Right renal pelvis (tissue), 4 donors: ENCODE measurements at regions not wholly inside any gene's neighbourhood (a gene's known extent, or its start where the extent isn't known, plus 50 kb on each side); places are given as distances from the start of the nearest gene placed in this dataset.
"Not testable (repeated sequence)": the region's sequence is repeated elsewhere in the genome, so short reads cannot be mapped to it uniquely, and the experiment has no call there.

Source experiments
- DNase-seq, 4 donors: peaks; one replicate each; pipeline ENCODE4 v3.0.0-alpha.2; 2013; ENCODE audit warnings: low read depth in 4 of 4, low spot score in 3 of 4, missing footprints in 1 of 4

DNA sequence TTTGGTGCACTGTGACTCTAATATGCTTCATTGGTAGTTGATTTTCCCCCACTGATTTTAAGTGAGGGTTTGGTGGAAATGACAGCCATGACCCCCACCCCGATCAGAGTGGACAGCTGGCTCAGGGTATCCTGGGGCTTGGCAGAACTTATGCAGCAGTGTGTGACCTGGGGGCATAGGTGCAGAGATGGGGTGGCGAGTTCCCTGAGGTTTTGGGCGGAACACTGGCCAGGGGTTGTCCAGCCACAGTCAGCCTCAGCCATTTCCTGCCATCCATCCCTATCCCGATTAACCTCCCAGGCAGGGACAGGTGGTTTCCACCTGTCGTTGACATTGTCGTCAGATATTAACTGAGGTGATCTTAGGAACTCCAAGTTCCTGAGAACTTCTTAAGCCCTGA is 155.8 kb upstream of the CHST15 start:
- DNase-seq, result no peak

DNA sequence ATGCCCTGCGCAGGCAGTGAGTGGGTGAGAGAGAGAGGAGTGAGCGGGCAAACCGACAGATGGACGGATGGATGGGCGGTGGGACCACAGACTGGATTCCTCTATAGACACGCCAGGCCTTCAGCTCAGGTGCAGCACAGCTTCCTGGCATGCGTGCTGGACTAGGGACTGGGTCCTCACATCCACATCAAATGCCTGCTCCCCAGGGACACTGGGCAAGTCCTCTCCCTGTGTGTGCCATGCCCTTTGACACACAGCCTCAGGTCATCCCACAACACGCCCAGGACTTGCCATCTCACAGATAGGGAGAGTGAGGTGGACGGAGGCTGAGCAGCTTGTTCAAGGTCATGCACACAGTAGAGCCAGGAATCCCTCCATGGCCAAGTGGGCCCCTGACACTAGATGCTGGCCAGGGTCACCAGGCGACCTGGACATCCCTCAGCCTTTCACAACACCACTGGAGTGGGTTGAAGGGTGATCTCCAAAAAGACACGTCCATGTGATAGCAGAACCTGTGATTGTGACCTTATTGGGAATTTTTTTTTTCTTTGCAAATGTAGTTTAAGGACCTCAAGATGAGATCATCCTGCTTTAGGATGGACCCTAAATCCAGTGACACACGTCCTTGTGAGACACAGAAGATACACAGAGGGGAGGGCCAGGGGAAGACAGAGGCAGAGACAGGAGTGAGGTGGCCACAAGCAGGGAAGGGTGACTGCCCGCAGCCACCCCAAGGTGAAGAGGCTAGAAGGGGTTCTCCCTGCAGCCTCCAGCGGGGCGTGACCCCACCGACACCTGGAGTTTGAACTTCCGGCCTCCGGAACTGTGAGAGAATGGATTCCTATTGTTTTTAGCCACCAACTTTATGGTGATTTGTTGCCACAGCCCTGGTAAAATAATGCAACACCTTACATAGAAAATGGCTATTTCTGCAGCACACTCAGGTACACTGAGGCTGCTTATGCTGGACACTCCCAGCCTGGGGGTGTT is 155.0 kb upstream of the CHST15 start:
- DNase-seq, result no peak

DNA sequence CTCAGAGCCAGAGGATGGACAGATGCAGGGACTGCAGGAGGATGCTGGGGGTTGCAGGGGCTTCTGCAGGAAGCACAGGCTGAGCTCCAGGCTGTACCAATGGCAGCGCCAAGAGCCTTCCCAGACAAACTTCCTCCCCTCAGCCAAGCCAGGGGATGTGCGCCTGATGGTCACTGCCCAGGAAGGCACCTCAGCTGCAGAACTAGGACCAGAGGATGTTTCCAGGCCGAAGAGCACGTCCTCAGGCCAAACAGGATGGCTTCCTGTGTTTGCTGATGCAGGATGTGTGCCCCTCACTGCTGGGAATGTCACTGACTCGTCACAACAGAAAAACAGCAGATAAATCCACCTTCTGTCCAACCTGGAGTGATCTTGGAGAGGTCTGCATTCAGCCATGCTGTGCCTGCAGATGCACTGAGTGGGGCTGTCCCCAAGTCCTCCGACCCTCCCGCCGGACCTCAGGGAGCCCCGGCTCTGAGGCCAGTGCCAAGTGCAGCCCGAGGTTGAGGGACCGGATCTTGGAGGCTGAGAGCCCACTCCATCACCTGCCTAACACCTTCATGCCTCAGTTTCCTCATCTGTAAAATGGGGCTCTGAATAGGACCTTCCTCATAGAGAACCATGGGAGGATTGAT is 152.5 kb upstream of the CHST15 start:
- no peak for DNase-seq

DNA sequence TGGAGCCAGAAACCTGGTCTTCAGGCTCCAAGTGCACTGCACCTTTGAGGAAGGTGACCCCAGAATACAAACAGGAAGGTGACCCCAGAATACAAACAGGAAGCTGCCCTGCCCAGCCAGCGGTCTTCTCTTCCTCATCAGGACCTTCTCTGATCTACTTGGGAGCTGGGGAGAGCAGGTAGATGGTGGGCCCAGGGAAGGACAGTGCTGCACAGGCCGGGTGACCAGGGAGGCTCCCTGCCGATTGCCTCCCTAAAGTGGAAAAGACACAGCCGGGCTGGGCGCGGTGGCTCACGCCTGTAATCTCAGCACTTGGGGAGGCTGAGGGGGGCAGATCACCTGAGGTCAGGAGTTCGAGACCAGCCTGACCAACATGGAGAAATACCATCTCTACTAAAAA is 151.8 kb upstream of the CHST15 start:
- DNase-seq, result no peak

DNA sequence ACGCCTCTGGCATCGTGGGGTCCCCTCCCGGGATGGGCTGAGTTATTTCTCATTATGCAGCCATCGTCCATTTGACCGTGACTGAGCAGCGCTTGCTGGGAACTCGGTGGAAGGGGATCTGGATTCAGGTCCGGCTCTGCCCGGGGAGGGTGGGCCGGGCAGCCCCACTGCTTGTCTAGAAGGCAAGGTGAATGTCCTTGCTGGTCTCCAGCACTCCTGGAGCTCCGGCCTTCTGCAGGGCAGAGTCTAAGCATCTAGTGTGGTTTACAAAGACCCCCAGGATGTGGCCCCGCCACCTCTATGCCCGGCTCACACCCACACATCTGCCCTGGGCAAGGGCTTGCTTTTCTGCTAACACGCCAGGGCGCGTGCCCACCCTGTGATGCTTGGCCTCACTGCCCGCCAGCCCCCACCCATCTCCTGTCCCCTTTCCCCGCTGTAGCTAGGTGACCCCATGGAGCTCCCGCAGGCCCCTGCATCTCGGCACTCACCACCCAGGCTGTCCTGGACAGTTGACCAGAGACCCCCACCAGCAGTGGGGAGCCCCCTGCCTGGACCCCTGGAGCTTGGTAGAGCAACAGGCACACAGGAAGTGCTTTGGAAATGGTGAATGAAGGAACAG is 151.0 kb upstream of the CHST15 start:
- DNase-seq, result no peak

DNA sequence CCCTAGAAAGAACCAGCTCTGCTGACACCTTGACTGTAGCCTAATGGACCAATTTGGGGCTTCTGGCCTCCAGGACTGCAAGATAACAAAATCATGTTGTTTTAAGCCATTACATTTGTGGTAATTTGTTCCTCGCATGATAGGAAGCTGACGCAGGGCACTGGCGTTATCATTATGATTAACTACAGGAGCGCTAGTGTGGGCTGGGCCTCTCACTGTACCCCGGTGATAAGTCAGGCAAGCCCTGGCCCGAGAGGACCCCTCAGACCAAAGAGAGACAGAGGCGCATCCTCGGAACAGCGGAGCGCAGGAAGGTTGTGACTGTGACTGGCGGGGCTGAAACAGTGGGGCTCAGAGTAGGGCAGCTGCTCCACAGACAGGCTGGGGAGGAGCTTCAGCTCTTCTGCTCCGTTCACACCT is 150.3 kb upstream of the CHST15 start:
- DNase-seq, result no peak

DNA sequence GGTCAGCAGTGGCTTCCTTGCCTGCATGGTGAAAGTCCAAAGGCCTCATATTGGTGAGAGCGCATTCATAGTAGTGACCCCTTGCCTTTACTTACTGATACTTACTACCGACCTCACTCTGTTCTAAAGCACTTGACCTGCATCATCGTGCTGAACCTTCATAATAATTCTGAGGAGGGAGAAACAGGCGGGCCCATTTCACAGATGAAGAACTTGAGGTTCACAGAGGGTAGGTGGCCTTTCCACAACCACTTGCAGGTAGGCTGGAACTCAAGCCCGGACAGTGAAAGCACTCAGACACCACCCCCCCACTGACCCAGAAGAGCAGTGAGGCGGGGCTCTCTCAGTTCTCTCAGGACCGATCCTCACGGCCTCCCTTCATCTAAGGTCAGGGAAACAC is 149.4 kb upstream of the CHST15 start:
- no peak for DNase-seq

DNA sequence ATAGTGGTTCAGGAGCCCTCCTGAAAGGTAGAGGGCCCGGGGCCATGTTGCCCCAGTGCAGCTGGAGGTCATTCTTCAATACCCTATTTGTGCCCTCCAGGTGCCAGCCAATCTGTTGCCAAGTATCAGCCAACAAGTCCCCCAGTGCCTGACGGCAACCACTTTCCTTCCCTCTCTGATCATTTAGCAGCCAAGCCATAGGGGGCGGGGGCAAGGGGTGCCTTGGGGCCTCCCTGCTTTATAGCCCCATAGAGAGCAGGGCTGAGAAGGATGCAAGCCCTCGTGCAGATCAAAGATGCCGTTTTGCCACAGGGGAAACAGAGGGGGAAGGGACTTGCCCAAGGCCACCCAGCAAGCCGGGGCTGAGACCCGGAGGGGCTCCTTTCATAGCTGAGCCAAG is 149.0 kb upstream of the CHST15 start:
- no peak for DNase-seq

DNA sequence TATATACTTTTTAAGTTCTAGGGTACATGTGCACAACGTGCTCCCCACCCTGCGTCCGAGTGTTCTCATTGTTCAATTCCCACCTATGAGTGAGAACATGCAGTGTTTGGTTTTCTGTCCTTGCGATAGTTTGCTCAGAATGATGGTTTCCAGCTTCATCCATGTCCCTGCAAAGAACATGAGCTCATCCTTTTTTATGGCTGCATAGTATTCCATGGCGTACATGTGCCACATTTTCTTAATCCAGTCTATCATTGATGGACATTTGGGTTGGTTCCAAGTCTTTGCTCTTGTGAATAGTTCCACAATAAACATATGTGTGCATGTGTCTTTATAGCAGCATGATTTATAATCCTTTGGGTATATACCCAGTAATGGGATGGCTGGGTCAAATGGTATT is 148.1 kb upstream of the CHST15 start:
- not testable (repeated sequence) for DNase-seq

DNA sequence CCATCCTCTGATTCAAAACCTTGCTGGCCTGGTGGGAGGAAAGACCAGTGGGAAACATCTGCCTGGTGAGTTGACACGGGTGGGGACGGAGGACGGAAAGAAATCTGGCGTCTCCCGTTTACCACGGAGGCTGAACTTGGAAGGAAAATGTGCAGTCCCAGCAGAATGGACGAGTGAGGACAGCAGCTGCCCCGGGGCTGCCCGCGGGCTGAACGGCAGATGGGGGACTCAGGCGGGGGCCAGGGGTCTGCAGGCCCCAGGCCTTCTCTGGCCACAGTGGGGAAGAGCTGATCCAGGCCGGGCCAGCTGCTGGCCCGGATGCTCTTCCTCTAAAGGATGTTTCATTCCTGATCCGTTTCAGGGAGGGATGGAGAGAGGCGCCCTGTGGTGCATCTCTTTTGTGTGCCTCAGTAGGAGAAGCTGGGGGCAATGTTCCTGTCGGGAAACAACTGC is 147.5 kb upstream of the CHST15 start:
- no peak for DNase-seq

DNA sequence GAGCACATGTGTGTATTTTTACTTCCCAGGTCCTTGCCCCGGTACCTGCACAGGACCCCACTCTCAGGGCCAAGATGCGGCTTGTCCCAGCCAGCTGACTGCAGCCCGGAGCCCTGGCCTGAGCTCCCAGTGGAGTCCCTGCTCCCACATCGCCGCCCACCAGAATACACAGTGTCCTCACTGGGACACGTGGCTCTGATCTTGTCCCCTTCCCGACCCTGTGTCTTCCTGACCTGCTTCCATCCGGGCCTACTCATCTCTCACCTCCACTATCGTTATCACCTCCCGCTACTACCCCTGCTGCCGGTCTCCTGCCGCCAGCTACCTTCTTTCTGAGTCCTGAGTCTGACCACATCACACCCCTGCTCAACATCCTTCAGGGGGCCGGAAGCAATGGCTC is 146.3 kb upstream of the CHST15 start:
- no peak for DNase-seq

DNA sequence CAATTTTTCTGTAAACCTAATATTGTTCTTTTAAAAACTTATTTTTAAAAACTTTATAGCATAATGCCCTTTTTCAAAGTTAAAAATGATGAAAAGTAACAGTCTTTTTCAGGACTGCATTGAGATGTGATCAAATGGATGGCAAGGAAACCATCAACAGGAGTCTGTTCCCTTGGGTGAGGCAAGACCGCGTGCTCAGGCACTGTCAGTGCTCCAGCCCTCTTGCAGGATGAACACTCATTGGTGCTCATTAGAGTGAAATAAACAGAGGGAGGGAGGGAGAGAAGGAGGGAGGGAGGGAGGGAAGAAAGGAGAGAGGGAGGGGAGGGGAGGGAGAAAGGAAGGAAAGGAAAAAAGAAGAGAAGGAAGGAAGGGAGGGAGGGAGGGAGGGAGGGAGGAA is 145.7 kb upstream of the CHST15 start:
- DNase-seq, result no peak

DNA sequence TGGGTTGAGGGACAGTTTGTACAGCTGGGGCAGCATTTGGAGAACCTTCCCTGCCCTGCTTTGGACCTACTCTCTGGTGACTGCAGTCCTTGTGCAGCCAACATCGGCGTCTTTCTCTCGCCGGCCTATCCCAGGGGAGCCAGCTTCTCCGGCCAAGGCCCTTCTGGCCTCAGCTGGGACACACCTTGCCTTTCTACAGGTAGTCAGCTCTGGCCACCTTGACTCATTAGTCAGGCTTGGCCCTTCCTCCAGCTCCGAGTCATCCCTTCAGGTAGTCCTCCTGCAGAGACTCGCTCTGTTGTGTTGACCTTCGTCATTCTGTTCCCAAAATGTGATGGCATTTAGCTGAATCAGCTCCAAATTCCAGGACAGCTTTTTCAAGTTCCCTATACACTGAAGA is 145.0 kb upstream of the CHST15 start:
- DNase-seq, result no peak

DNA sequence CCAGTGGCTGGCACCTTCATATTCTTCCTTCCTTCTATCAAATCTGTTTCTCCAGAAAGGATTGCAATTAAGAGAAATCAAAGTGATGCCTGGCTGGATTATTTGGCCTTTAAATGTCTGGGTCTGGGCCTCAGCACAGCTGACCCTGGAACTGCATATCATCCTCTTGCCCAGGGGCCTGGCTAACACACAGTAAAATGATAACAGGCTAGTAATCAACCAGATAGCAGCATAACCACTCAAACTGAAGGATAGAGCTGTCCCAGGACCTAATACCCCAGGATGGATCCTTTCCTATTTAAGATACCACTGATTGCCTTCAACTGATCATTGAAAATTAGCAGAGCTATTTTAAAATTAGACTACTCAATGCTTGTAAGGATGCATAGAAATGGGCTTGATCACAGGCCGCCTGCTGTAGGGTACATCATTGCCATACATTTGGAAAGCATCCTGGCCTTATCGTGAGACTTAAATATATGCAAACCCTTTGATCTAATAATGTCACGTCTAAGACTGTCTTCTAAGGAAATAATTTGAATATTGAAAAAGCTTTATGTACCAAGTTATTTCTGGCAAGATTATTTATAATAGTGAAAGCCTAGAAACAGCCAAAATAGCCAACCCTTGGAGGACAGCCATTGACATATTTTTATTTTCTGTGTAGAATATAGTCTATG is 144.0 kb upstream of the CHST15 start:
- no peak for DNase-seq

DNA sequence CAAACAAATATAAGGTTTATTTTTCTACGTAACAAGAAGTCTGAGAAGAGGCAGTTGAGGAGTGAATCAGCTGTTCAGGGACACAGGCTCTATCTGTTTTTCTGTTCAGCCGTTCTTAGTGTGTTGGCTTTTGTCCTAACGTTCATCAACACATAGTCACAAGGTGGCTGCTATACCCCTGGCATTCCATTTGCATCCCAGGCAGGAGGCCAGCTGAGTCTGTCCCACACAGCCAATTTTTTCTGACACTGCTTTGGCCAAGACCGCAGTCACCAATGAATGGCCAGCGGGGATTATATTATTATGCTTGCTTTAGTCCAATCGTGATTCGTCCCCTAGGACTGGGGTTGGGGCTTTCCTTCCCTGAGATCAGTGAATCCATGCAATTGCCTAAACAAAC is 143.4 kb upstream of the CHST15 start:
- no peak for DNase-seq

DNA sequence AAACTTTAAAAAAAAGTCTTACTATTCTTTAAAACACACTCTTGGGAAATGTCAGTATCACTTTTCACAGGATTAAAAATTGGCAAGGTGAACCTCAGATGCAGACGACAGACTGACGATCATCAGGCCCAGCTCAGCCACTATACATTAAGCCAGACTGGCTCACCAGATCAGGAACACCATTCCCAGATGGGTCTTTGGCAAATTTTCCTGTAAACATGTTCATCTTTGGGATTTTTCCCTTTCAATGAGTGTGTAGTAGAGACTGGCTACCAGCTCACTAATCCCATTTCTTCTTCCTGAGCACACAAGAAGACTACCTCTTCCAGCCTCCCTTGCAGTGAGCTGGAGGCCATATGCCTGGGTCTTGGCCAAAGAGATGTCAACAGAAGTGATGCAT is 142.7 kb upstream of the CHST15 start:
- no peak for DNase-seq

DNA sequence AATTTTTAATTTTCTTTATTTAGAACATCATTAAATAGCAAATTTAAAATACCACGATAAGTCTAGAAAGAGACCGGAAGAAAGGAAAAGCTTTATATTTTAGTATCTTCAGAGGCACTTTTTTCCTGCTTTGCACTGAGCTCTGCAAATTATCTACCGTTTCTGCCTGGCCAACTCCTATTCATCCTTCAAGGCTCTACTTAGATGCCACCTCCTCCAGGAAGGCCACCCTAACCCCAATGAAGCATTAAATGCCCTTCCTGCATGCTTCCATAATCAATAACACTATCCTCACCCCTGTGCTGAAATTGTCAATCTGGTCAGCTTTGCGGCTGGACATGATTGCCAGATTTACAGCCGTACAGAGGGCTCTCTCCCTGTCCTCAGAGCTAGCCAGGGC is 141.8 kb upstream of the CHST15 start:
- no peak for DNase-seq

DNA sequence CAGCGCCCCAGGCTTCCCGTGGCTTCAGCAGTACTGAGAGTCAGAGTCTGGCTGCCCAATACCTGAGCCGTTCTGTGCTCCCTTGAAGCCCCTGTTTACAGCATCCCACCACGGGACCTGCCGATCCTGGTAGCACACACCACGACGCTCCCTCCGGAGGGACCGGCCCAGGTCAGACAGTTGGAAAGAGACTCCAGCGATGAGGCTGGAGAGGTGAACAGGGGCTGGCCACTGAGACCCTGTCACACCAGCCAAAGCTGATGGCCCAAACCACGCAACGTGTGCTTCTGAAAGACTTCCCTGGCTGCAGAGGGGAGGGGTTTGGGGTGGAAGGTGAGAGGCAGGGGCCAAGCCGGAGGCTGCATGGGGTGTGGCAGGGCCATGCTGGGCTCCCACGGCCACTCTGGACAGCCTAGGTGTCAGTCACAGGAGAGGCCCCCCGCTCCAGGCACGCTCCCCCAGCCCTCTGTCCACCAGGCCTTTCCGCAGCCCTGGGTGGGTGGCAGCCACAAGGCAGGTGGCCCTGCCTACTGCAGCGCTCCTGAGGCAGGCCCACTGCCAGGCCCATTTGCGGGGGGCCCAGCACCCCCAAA is 140.2 kb upstream of the CHST15 start:
- no peak for DNase-seq

DNA sequence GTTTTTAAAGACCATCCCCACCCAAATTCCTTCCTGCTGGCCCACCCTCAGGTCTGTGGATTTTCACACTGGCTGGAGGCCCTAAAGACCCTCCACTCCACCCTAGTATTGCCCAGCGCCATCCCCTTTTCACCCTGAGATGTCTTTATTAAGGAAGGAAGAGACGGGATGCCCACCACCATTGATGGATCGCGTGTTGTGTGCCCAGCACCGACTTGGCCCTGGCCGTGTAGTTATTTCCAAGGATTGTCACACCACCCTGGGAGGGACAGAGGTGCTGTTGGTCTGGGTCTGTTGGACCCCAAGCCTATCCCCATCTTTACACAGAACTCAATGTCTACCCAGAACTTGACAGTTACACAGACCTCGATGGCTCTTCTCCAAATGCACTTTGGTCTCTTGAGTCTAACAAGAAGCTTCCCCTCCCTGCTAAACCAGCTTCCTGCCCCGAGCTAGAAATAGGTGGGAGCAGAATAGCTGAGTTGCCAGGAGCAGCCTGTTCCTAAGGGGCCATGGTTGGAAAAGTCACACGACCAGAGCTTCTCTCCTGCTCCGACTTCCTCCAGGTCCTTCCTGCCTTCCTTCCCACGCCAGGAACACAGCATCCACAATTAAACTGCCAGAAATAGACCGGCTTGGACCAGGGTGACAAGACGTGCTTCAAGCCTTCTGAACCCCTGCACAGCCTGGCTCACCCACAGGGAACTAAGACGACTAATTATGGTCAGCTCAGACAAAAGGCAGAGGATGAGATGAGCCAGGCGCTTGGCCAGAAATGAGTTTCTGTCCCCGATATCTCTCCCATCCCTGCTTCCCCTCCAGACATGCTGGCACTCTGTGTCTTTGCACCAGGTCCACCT is 139.5 kb upstream of the CHST15 start:
- no peak for DNase-seq
